ENCODE measurements at regions not wholly inside any gene's neighbourhood (a gene's known extent, or its start where the extent isn't known, plus 50 kb on each side); places are given as distances from the start of the nearest gene placed in this dataset.

DNA sequence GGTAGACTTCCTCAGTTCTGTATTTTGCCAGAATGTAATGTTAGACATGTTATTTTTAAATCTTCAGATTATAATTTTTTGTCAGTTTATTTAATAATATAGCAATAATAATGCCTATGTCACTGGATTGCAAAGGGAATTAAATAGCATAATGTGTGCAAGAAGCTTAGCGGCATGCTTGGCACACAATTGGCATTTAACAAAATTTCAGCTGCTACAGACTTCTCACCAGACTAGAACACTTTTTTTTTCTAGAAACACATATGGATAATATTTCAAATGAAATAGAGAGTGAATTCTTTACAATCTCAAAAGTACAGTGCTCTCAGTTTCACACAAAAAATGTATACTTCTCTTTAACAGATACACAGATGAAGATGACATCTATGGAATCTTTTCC lies 757.4 kb downstream of the CDH11 start:
- WGBS, 5 donors: 91 to 100% (median 98%) methylated on average over 1 of the region's 1 CpG
- TF ChIP-seq, protein P1, sequence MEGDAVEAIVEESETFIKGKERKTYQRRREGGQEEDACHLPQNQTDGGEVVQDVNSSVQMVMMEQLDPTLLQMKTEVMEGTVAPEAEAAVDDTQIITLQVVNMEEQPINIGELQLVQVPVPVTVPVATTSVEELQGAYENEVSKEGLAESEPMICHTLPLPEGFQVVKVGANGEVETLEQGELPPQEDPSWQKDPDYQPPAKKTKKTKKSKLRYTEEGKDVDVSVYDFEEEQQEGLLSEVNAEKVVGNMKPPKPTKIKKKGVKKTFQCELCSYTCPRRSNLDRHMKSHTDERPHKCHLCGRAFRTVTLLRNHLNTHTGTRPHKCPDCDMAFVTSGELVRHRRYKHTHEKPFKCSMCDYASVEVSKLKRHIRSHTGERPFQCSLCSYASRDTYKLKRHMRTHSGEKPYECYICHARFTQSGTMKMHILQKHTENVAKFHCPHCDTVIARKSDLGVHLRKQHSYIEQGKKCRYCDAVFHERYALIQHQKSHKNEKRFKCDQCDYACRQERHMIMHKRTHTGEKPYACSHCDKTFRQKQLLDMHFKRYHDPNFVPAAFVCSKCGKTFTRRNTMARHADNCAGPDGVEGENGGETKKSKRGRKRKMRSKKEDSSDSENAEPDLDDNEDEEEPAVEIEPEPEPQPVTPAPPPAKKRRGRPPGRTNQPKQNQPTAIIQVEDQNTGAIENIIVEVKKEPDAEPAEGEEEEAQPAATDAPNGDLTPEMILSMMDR (IDR thresholded peaks at IDR 0.05): no peak
- TF ChIP-seq EP300 (IDR thresholded peaks at IDR 0.05) (no peak), POLR2AphosphoS5 (IDR thresholded peaks at IDR 0.05) (no peak), POLR2A (IDR thresholded peaks at IDR 0.05) (no peak)
- intact Hi-C loops (cut with DNase I; ENCODE audit: low total_unique reads): no loop called here
- Histone ChIP-seq H3K27me3 (no peaks in the 10 kb centered on the region), H3K4me3 (no peak overlapping the region), H3K4me1 (no peaks in the 10 kb centered on the region), H3K27ac (no peak overlapping the region), H3K9me3 (no peaks in the 10 kb centered on the region), H3K36me3 (no peaks in the 10 kb centered on the region)
- DNase-seq: no peak

DNA sequence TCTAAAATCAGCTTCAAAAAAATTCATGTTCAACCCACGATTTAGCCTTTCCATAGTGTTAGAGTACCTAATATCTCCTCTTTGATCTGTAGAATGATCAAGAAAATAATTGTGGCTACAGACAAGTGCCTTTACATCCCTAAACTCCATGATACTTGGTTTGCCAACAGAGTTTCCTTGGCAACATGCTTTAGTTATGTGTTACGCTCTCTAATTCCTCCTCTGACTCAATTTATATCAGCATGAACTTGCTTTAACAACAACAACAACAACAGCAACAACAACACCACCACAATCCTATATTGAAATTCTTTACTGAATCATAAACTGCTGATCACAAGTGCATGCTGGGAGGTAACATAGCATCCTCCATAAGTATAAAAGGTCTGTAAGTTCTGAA lies 757.8 kb downstream of the CDH11 start:
- intact Hi-C loops (cut with DNase I; ENCODE audit: low total_unique reads): no loop called here
- H3K4me3 ChIP-seq: no peak overlapping the region
- 84 to 92% (median 90%) methylated on average over 2 of the region's 2 CpGs for WGBS, 5 donors
- H3K9me3 ChIP-seq: no peaks in the 10 kb centered on the region
- H3K27ac ChIP-seq: no peak overlapping the region
- no peaks in the 10 kb centered on the region for H3K36me3 ChIP-seq
- no peaks in the 10 kb centered on the region for H3K4me1 ChIP-seq
- no peak for DNase-seq
- H3K27me3 ChIP-seq: no peaks in the 10 kb centered on the region
- TF ChIP-seq, protein P1 (IDR thresholded peaks at IDR 0.05): no peak
- TF ChIP-seq POLR2AphosphoS5 (IDR thresholded peaks at IDR 0.05) (no peak), POLR2A (IDR thresholded peaks at IDR 0.05) (no peak), EP300 (IDR thresholded peaks at IDR 0.05) (no peak)

DNA sequence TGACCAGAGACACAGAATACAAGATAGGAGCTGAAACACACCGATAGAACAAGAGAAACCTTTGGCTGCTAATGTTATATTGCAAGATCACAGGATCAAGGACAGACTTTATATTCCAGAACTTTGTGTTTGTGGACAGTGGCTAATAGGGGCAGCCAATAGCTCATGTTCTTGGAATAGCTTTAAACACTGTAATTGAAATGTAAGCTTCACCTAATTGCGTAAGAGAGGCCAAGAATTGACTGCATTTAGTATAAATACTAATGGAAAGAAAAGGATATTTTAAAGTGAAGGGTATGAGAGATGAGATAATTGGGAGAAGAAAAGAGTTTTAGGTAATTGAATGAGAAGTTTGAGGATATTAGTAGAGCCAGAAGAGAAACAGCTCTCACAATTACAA lies 758.8 kb downstream of the CDH11 start:
- intact Hi-C loops (cut with DNase I; ENCODE audit: low total_unique reads): no loop called here
- no peak for DNase-seq

DNA sequence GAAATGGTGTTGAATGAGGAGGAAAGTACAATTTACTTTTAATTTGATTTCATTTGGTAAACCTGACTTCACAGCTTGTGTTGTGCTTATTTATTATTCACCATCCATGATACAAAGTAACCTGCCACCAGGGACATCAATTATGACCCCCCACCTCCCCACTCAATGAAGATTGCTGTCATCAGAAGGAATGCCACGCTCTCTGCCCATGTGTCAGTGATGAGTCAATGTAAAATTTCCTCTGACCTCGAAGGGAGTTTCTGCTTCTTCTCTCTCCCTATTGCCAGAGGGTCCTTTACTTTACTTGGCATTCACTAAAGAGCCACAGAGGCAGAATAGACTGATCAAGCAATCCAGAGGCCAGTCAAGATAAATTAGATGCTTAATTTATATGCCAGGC lies 759.7 kb downstream of the CDH11 start:
- 68 to 73% (median 71%) methylated on average over 2 of the region's 2 CpGs for WGBS, 5 donors
- DNase-seq: no peak
- intact Hi-C loops (cut with DNase I; ENCODE audit: low total_unique reads): no loop called here
- TF ChIP-seq, protein P1 (IDR thresholded peaks at IDR 0.05): no peak
- no peak for TF ChIP-seq POLR2A (IDR thresholded peaks at IDR 0.05)
- no peak for TF ChIP-seq EP300 (IDR thresholded peaks at IDR 0.05)
- TF ChIP-seq POLR2AphosphoS5 (IDR thresholded peaks at IDR 0.05): no peak
- H3K4me3 ChIP-seq: no peak overlapping the region
- H3K4me1 ChIP-seq: no peaks in the 10 kb centered on the region
- H3K27me3 ChIP-seq: no peaks in the 10 kb centered on the region
- no peaks in the 10 kb centered on the region for H3K9me3 ChIP-seq
- no peak overlapping the region for H3K27ac ChIP-seq
- no peaks in the 10 kb centered on the region for H3K36me3 ChIP-seq

More for the DNA sequence above, 758.8 kb downstream of the CDH11 start:
- Histone ChIP-seq H3K27ac (no peak overlapping the region), H3K27me3 (no peaks in the 10 kb centered on the region), H3K36me3 (no peaks in the 10 kb centered on the region), H3K4me1 (no peaks in the 10 kb centered on the region), H3K9me3 (no peaks in the 10 kb centered on the region), H3K4me3 (no peak overlapping the region)
- TF ChIP-seq EP300 (IDR thresholded peaks at IDR 0.05): no peak
- TF ChIP-seq POLR2AphosphoS5 (IDR thresholded peaks at IDR 0.05): no peak
- TF ChIP-seq, protein P1 (IDR thresholded peaks at IDR 0.05): no peak
- no peak for TF ChIP-seq POLR2A (IDR thresholded peaks at IDR 0.05)
- WGBS, 5 donors: 82 to 86% (median 86%) methylated on average over 2 of the region's 2 CpGs

All from stomach (tissue), 8 donors.